Right lobe of liver (tissue), 6 donors: ENCODE measurements at regions not wholly inside any gene's neighbourhood (a gene's known extent, or its start where the extent isn't known, plus 50 kb on each side); places are given as distances from the start of the nearest gene placed in this dataset.

Experiments
- ATAC-seq, 4 donors: fragments of 200-7000 bp; cut with Tn5 transposase; one replicate each; pipeline ENCODE4 v1.9.1; 2020; ENCODE audit warnings: mild to moderate bottlenecking in 4 of 4, moderate library complexity in 4 of 4
- DNase-seq, 3 donors: peaks; one replicate each; pipeline ENCODE4 v3.0.0-alpha.2; 2020
- H3K27ac ChIP-seq, 3 donors: fragments of 200-600 bp; one replicate each; pipeline ENCODE4 v1.8.0; 2022
- H3K27me3 ChIP-seq, 2 donors: fragments of 200-600 bp; one replicate each; pipeline ENCODE4 v1.8.0; 2022
- H3K36me3 ChIP-seq, 4 donors: fragments of 200-600 bp; sonication (generic) in 1 of 4; one replicate each; pipeline versions ENCODE4 v1.5.1 to v1.8.0; 2017 to 2022; ENCODE audit warnings: control low read depth in 1 of 4
- H3K4me1 ChIP-seq, 4 donors: fragments of 200-600 bp; sonication (generic) in 1 of 4; one replicate each; pipeline versions ENCODE4 v1.5.1 to v1.8.0; 2017 to 2022; ENCODE audit warnings: control low read depth in 1 of 4
- H3K4me3 ChIP-seq, 3 donors: fragments of 200-600 bp; one replicate each; pipeline ENCODE4 v1.8.0; 2022
- H3K9me3 ChIP-seq, 4 donors: fragments of 200-600 bp; sonication (generic) in 1 of 4; one replicate each; pipeline versions ENCODE4 v1.5.1 to v1.8.0; 2017 to 2022; ENCODE audit warnings: control low read depth in 1 of 4
- CTCF ChIP-seq, 4 donors: fragments of 200-600 bp in 3 of 4; fragments of 450-650 bp in 1 of 4; IDR thresholded peaks; one replicate each; pipeline versions ENCODE4 v1.5.1 to v1.8.0; 2016 to 2022; ENCODE audit warnings: antibody characterized with exemption in 4 of 4, mild to moderate bottlenecking in 2 of 4
- POLR2A ChIP-seq: fragments of 450-650 bp; IDR thresholded peaks from one replicate; pipeline ENCODE4 v1.6.1; 2017; ENCODE audit warnings: antibody characterized with exemption, mild to moderate bottlenecking
- WGBS: methylation state at CpG from one replicate; pipeline ENCODE4 v1.1.6; 2018; ENCODE audit warnings: low coverage, low lambda C conversion rate; ENCODE audit not compliant: insufficient coverage; ENCODE audit errors: missing lambda C conversion rate; 5-methylcytosine and 5-hydroxymethylcytosine counted together
- intact Hi-C, 2 donors: fragments of 100-400 bp; cut with DNase I; formaldehyde crosslinking; loops; one replicate each; pipeline versions ENCODE4 v1.11.2 to v1.14.1; 2022
- donor health status: DM: no; HTN: yes; CAD: no.
- donor health status: DM: no; HTN: no; CAD: no.
- donor health status: DM: no; HTN: no; CAD: no.
- donor health status: DM: no; HTN: yes; CAD: no.
- donor health status: DM: no; HTN: yes; CAD: no.

GRCh38 chr14:65256714-65257113, 154.4 kb upstream of the MAX start:
- TF ChIP-seq CTCF (IDR thresholded peaks at IDR 0.05), result no peak
- no peak for TF ChIP-seq POLR2A
- Histone ChIP-seq H3K4me3 (no peak overlapping the region), H3K27ac (no peak overlapping the region), H3K36me3 (no peaks in the 10 kb centered on the region), H3K9me3 (no peaks in the 10 kb centered on the region), H3K4me1 (no peaks in the 10 kb centered on the region), H3K27me3 (no peaks in the 10 kb centered on the region)
- 40% methylated on average over 1 of the region's 4 CpGs for WGBS
- DNase-seq (no peak), ATAC-seq (no peak)
- intact Hi-C loops, result no loop called here

GRCh38 chr14:65257425-65257824, 155.1 kb upstream of the FUT8 start:
- ATAC-seq (no peak), DNase-seq (no peak)
- no peaks in the 10 kb centered on the region for H3K27me3 ChIP-seq
- 66% methylated on average over 7 of the region's 7 CpGs for WGBS
- no peaks in the 10 kb centered on the region for H3K4me1 ChIP-seq
- no peaks in the 10 kb centered on the region for H3K9me3 ChIP-seq
- intact Hi-C loops, result no loop called here
- no peak overlapping the region for H3K27ac ChIP-seq
- no peak overlapping the region for H3K4me3 ChIP-seq
- TF ChIP-seq POLR2A (no peak), CTCF (IDR thresholded peaks at IDR 0.05) (no peak)
- no peaks in the 10 kb centered on the region for H3K36me3 ChIP-seq

- 33% methylated on average over 1 of the region's 1 CpG for WGBS
These were observed 154.1 kb upstream of the FUT8 start for GRCh38 chr14:65258391-65258790.

GRCh38 chr14:65259000-65259399, 153.5 kb upstream of the FUT8 start:
- no peaks in the 10 kb centered on the region for H3K4me1 ChIP-seq

More at GRCh38 chr14:65258391-65258790, 154.1 kb upstream of the FUT8 start:
- ATAC-seq, result no peak
- no peaks in the 10 kb centered on the region for H3K9me3 ChIP-seq
- H3K4me1 ChIP-seq, result no peaks in the 10 kb centered on the region
- no peak overlapping the region for H3K4me3 ChIP-seq
- TF ChIP-seq CTCF (IDR thresholded peaks at IDR 0.05) (no peak), POLR2A (no peak)
- no peaks in the 10 kb centered on the region for H3K36me3 ChIP-seq
- no peak overlapping the region for H3K27ac ChIP-seq
- H3K27me3 ChIP-seq, result no peaks in the 10 kb centered on the region
- intact Hi-C loops, result no loop called here
- DNase-seq, result no peak

More at GRCh38 chr14:65259000-65259399, 153.5 kb upstream of the FUT8 start:
- 62% methylated on average over 2 of the region's 2 CpGs for WGBS
- no peak for ATAC-seq
- Histone ChIP-seq H3K27me3 (no peaks in the 10 kb centered on the region), H3K36me3 (no peaks in the 10 kb centered on the region), H3K27ac (no peak overlapping the region), H3K4me3 (no peak overlapping the region), H3K9me3 (no peaks in the 10 kb centered on the region)
- DNase-seq, result no peak
- TF ChIP-seq POLR2A, result no peak
- no peak for TF ChIP-seq CTCF (IDR thresholded peaks at IDR 0.05)
- intact Hi-C loops, result no loop called here
